HG03469 (cell line): ENCODE measurements at regions not wholly inside any gene's neighbourhood (a gene's known extent, or its start where the extent isn't known, plus 50 kb on each side); places are given as distances from the start of the nearest gene placed in this dataset.
"Not testable (repeated sequence)": the region's sequence is repeated elsewhere in the genome, so short reads cannot be mapped to it uniquely, and the experiment has no call there.

Experiments used
- ATAC-seq: cut with Tn5 transposase; IDR thresholded peaks from one replicate; pipeline ENCODE4 v1.9.1; 2021; ENCODE audit warnings: mild to moderate bottlenecking, moderate library complexity, moderate number of reproducible peaks; ENCODE audit not compliant: unreplicated experiment

- no peak for ATAC-seq
Measured at GRCh38 chr4:159632031-159632430, 529.2 kb downstream of the RAPGEF2 start.

GRCh38 chr4:159639671-159640323 is 536.9 kb downstream of the RAPGEF2 start:
- no peak for ATAC-seq

- ATAC-seq: no peak
Measured at GRCh38 chr4:159649237-159649636, 546.4 kb downstream of the RAPGEF2 start.

- ATAC-seq: no peak
Measured at GRCh38 chr4:159652871-159653270, 550.0 kb downstream of the RAPGEF2 start.

GRCh38 chr4:159655547-159655946 is 552.7 kb downstream of the RAPGEF2 start:
- ATAC-seq: no peak

- no peak for ATAC-seq
Measured at GRCh38 chr4:159669094-159669493, 566.2 kb downstream of the RAPGEF2 start.

GRCh38 chr4:159673221-159673620 is 570.3 kb downstream of the RAPGEF2 start:
- ATAC-seq: no peak

- ATAC-seq: no peak
Measured at GRCh38 chr4:159674241-159674640, 571.4 kb downstream of the RAPGEF2 start.

- ATAC-seq: no peak
Measured at GRCh38 chr4:159677521-159677920, 574.6 kb downstream of the RAPGEF2 start.

- ATAC-seq: no peak
Measured at GRCh38 chr4:159682996-159683395, 580.1 kb downstream of the RAPGEF2 start.

GRCh38 chr4:159684061-159684460 is 581.2 kb downstream of the RAPGEF2 start:
- no peak for ATAC-seq

- no peak for ATAC-seq
Measured at GRCh38 chr4:159685340-159686092, 582.6 kb downstream of the RAPGEF2 start.

GRCh38 chr4:159689526-159689925 is 586.6 kb downstream of the RAPGEF2 start:
- no peak for ATAC-seq

GRCh38 chr4:159697322-159698283 is 594.7 kb downstream of the RAPGEF2 start:
- no peak for ATAC-seq

GRCh38 chr4:159698336-159698735 is 595.5 kb downstream of the RAPGEF2 start:
- no peak for ATAC-seq

GRCh38 chr4:159702200-159702599 is 599.3 kb downstream of the RAPGEF2 start:
- no peak for ATAC-seq

- ATAC-seq: no peak
Measured at GRCh38 chr4:159705334-159705733, 602.5 kb downstream of the RAPGEF2 start.

- ATAC-seq: no peak
Measured at GRCh38 chr4:159706704-159707103, 603.8 kb downstream of the RAPGEF2 start.

GRCh38 chr4:159715180-159715579 is 612.3 kb downstream of the RAPGEF2 start:
- ATAC-seq: not testable (repeated sequence)

- no peak for ATAC-seq
Measured at GRCh38 chr4:159719531-159719930, 616.7 kb downstream of the RAPGEF2 start.

- ATAC-seq: no peak
Measured at GRCh38 chr4:159722052-159722451, 619.2 kb downstream of the RAPGEF2 start.
